ENCODE measurements at regions not wholly inside any gene's neighbourhood (a gene's known extent, or its start where the extent isn't known, plus 50 kb on each side); places are given as distances from the start of the nearest gene placed in this dataset.

GRCh38 chr3:70821602-70822001 is 509.2 kb upstream of the MDFIC2 start:
- no peak for DNase-seq
- Histone ChIP-seq H3K9me3 (ENCODE audit: low read length) (no peaks in the 10 kb centered on the region), H3K36me3 (ENCODE audit: low read depth, low read length) (no peaks in the 10 kb centered on the region), H3K27me3 (ENCODE audit: low read length) (no peaks in the 10 kb centered on the region), H3K4me1 (ENCODE audit: insufficient read depth, low read length) (peaks cover 27% of the 10 kb centered on the region), H3K27ac (ENCODE audit: low read length) (no peak overlapping the region), H3K79me2 (ENCODE audit: low read length) (no peaks in the 10 kb centered on the region), H2AFZ (ENCODE audit: low read length) (no peak overlapping the region), H3F3A (ENCODE audit: low read length, unreplicated experiment) (no peaks in the 10 kb centered on the region), H3K9me2 (replicated peaks; ENCODE audit: low read length) (no peaks in the 10 kb centered on the region), H3K4me3 (ENCODE audit: low read length) (no peak overlapping the region), H4K20me1 (ENCODE audit: low read length) (no peaks in the 10 kb centered on the region), H3K9ac (ENCODE audit: low read length) (no peak overlapping the region), H3K4me2 (ENCODE audit: low read length) (no peak overlapping the region)
- no TSS peak for BruUV-seq (replicated peaks)
- intact Hi-C loops (cut with micrococcal nuclease), result no loop called here
- POLR2A ChIA-PET (ENCODE audit: unreplicated experiment), result no interaction called here
- CTCF ChIA-PET, result no interaction called here
- no peak for ATAC-seq
- TF ChIP-seq EZH2phosphoT487 (IDR thresholded peaks at IDR 0.05; ENCODE audit: borderline replicate concordance, low read length) (no peak), EZH2 (IDR thresholded peaks at IDR 0.05; ENCODE audit: low read length, unreplicated experiment) (no peak), CTCF (conservative IDR thresholded peaks at IDR 0.05; ENCODE audit: low read depth, low read length) (no peak)

GRCh38 chr3:70820397-70820796 is 508.0 kb upstream of the MDFIC2 start:
- Histone ChIP-seq H3K4me1 (ENCODE audit: insufficient read depth, low read length) (peaks cover 37% of the 10 kb centered on the region), H2AFZ (ENCODE audit: low read length) (no peak overlapping the region), H3K27me3 (ENCODE audit: low read length) (no peaks in the 10 kb centered on the region), H3K79me2 (ENCODE audit: low read length) (no peaks in the 10 kb centered on the region), H3K9me3 (ENCODE audit: low read length) (no peaks in the 10 kb centered on the region), H3F3A (ENCODE audit: low read length, unreplicated experiment) (no peaks in the 10 kb centered on the region), H4K20me1 (ENCODE audit: low read length) (no peaks in the 10 kb centered on the region), H3K36me3 (ENCODE audit: low read depth, low read length) (no peaks in the 10 kb centered on the region), H3K27ac (ENCODE audit: low read length) (no peak overlapping the region), H3K9me2 (replicated peaks; ENCODE audit: low read length) (no peaks in the 10 kb centered on the region), H3K4me3 (ENCODE audit: low read length) (no peak overlapping the region), H3K4me2 (ENCODE audit: low read length) (no peak overlapping the region), H3K9ac (ENCODE audit: low read length) (no peak overlapping the region)
- intact Hi-C loops (cut with micrococcal nuclease), result no loop called here
- DNase-seq (no peak), ATAC-seq (no peak)
- BruUV-seq (replicated peaks), result no TSS peak
- ChIA-PET CTCF (no interaction called here), POLR2A (ENCODE audit: unreplicated experiment) (no interaction called here)
- TF ChIP-seq EZH2 (IDR thresholded peaks at IDR 0.05; ENCODE audit: low read length, unreplicated experiment), result no peak

- H4K20me1 ChIP-seq (ENCODE audit: low read length), result no peaks in the 10 kb centered on the region
- no peak overlapping the region for H3K9ac ChIP-seq (ENCODE audit: low read length)
- H3K4me2 ChIP-seq (ENCODE audit: low read length), result no peak overlapping the region
- no peaks in the 10 kb centered on the region for H3K9me3 ChIP-seq (ENCODE audit: low read length)
- H3K36me3 ChIP-seq (ENCODE audit: low read depth, low read length), result no peaks in the 10 kb centered on the region
- H2AFZ ChIP-seq (ENCODE audit: low read length), result no peak overlapping the region
- ChIA-PET CTCF (no interaction called here), POLR2A (ENCODE audit: unreplicated experiment) (no interaction called here)
- no peak for ATAC-seq
- intact Hi-C loops (cut with micrococcal nuclease), result loop anchor here (5.0 kb wide), 1 partner anchor 46 kb away; no protein-coding TSS in a partner anchor
- no peak overlapping the region for H3K27ac ChIP-seq (ENCODE audit: low read length)
- no peaks in the 10 kb centered on the region for H3K27me3 ChIP-seq (ENCODE audit: low read length)
- no peak overlapping the region for H3K4me3 ChIP-seq (ENCODE audit: low read length)
- DNase-seq, result peak; percentile 38
- no peak for TF ChIP-seq CTCF (conservative IDR thresholded peaks at IDR 0.05; ENCODE audit: low read depth, low read length)
- TF ChIP-seq EZH2 (IDR thresholded peaks at IDR 0.05; ENCODE audit: low read length, unreplicated experiment), result no peak
- TF ChIP-seq EZH2phosphoT487 (IDR thresholded peaks at IDR 0.05; ENCODE audit: borderline replicate concordance, low read length), result no peak
- H3F3A ChIP-seq (ENCODE audit: low read length, unreplicated experiment), result no peaks in the 10 kb centered on the region
- no TSS peak for BruUV-seq (replicated peaks)
- H3K79me2 ChIP-seq (ENCODE audit: low read length), result no peaks in the 10 kb centered on the region
- peaks cover 32% of the 10 kb centered on the region for H3K4me1 ChIP-seq (ENCODE audit: insufficient read depth, low read length)
- H3K9me2 ChIP-seq (replicated peaks; ENCODE audit: low read length), result no peaks in the 10 kb centered on the region
These were observed 505.7 kb upstream of the MDFIC2 start for GRCh38 chr3:70818145-70818544.

All from PC-3 (cell line).